Right atrium auricular region (tissue), 2 donors: ENCODE measurements at regions not wholly inside any gene's neighbourhood (a gene's known extent, or its start where the extent isn't known, plus 50 kb on each side); places are given as distances from the start of the nearest gene placed in this dataset.

Experiments
- DNase-seq: peaks from one replicate; pipeline ENCODE4 v3.0.0-alpha.2; 2019; ENCODE audit warnings: low spot score
- H3K27ac ChIP-seq, 2 donors: fragments of 200-600 bp; sonication (generic); 1 replicate in 1 of 2; 2 replicates in 1 of 2; pipeline ENCODE4 v1.5.1; 2016 to 2019
- H3K27me3 ChIP-seq, 2 donors: fragments of 200-600 bp; sonication (generic); one replicate each; pipeline versions ENCODE4 v1.5.1 to v1.6.0; 2017 to 2019
- H3K36me3 ChIP-seq: fragments of 200-600 bp; sonication (generic); one replicate; pipeline ENCODE4 v1.5.1; 2016
- H3K4me1 ChIP-seq, 2 donors: fragments of 200-600 bp; sonication (generic); one replicate each; pipeline versions ENCODE4 v1.5.1 to v1.6.0; 2017 to 2019
- H3K4me3 ChIP-seq, 2 donors: fragments of 200-600 bp; sonication (generic); 1 replicate in 1 of 2; 2 replicates in 1 of 2; pipeline ENCODE4 v1.5.1; 2017 to 2019; ENCODE audit warnings: mild to moderate bottlenecking in 1 of 2, moderate library complexity in 1 of 2
- H3K9me3 ChIP-seq, 2 donors: fragments of 200-600 bp; sonication (generic); one replicate each; pipeline ENCODE4 v1.5.1; 2019
- TF ChIP-seq, protein P1 (sequence below), 2 donors: fragments of 200-600 bp; sonication (generic); IDR thresholded peaks; one replicate each; pipeline ENCODE4 v1.5.1; 2019; ENCODE audit warnings: antibody characterized with exemption in 2 of 2

GRCh38 chr11:80085563-80085962 lies 644.7 kb upstream of the TENM4 start:
- H3K4me3 ChIP-seq = no peak overlapping the region
- DNase-seq = no peak
- H3K27ac ChIP-seq = no peak overlapping the region
- no peaks in the 10 kb centered on the region for H3K9me3 ChIP-seq
- TF ChIP-seq, protein P1, sequence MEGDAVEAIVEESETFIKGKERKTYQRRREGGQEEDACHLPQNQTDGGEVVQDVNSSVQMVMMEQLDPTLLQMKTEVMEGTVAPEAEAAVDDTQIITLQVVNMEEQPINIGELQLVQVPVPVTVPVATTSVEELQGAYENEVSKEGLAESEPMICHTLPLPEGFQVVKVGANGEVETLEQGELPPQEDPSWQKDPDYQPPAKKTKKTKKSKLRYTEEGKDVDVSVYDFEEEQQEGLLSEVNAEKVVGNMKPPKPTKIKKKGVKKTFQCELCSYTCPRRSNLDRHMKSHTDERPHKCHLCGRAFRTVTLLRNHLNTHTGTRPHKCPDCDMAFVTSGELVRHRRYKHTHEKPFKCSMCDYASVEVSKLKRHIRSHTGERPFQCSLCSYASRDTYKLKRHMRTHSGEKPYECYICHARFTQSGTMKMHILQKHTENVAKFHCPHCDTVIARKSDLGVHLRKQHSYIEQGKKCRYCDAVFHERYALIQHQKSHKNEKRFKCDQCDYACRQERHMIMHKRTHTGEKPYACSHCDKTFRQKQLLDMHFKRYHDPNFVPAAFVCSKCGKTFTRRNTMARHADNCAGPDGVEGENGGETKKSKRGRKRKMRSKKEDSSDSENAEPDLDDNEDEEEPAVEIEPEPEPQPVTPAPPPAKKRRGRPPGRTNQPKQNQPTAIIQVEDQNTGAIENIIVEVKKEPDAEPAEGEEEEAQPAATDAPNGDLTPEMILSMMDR (IDR thresholded peaks at IDR 0.05) = no peak
- no peaks in the 10 kb centered on the region for H3K4me1 ChIP-seq
- H3K36me3 ChIP-seq = no peaks in the 10 kb centered on the region
- no peaks in the 10 kb centered on the region for H3K27me3 ChIP-seq

- no peaks in the 10 kb centered on the region for H3K4me1 ChIP-seq
- DNase-seq = no peak
- H3K9me3 ChIP-seq = no peaks in the 10 kb centered on the region
- no peaks in the 10 kb centered on the region for H3K36me3 ChIP-seq
- no peak overlapping the region for H3K4me3 ChIP-seq
- H3K27me3 ChIP-seq = no peaks in the 10 kb centered on the region
- no peak overlapping the region for H3K27ac ChIP-seq
- TF ChIP-seq, protein P1 (IDR thresholded peaks at IDR 0.05) = no peak
Observed at GRCh38 chr11:80084608-80085007, 643.8 kb upstream of the TENM4 start.

- no peaks in the 10 kb centered on the region for H3K27me3 ChIP-seq
- no peaks in the 10 kb centered on the region for H3K9me3 ChIP-seq
- no peaks in the 10 kb centered on the region for H3K4me1 ChIP-seq
- no peak overlapping the region for H3K27ac ChIP-seq
- no peak overlapping the region for H3K4me3 ChIP-seq
- no peak for DNase-seq
- TF ChIP-seq, protein P1 (IDR thresholded peaks at IDR 0.05) = no peak
- H3K36me3 ChIP-seq = no peaks in the 10 kb centered on the region
Observed at GRCh38 chr11:80083531-80083951, 642.7 kb upstream of the TENM4 start.

GRCh38 chr11:80082406-80082805 lies 641.6 kb upstream of the TENM4 start:
- H3K27me3 ChIP-seq = no peaks in the 10 kb centered on the region

GRCh38 chr11:80077113-80077512 lies 636.3 kb upstream of the TENM4 start:
- TF ChIP-seq, protein P1 (IDR thresholded peaks at IDR 0.05) = no peak
- Histone ChIP-seq H3K9me3 (no peaks in the 10 kb centered on the region), H3K27ac (no peak overlapping the region), H3K4me1 (no peaks in the 10 kb centered on the region), H3K36me3 (no peaks in the 10 kb centered on the region), H3K4me3 (no peak overlapping the region), H3K27me3 (no peaks in the 10 kb centered on the region)
- no peak for DNase-seq

More at GRCh38 chr11:80082406-80082805, 641.6 kb upstream of the TENM4 start:
- Histone ChIP-seq H3K9me3 (no peaks in the 10 kb centered on the region), H3K36me3 (no peaks in the 10 kb centered on the region), H3K27ac (no peak overlapping the region), H3K4me3 (no peak overlapping the region), H3K4me1 (no peaks in the 10 kb centered on the region)
- TF ChIP-seq, protein P1 (IDR thresholded peaks at IDR 0.05) = no peak
- DNase-seq = no peak

GRCh38 chr11:80074837-80075236 lies 634.0 kb upstream of the TENM4 start:
- no peaks in the 10 kb centered on the region for H3K9me3 ChIP-seq
- DNase-seq = no peak
- TF ChIP-seq, protein P1 (IDR thresholded peaks at IDR 0.05) = no peak
- H3K27me3 ChIP-seq = no peaks in the 10 kb centered on the region
- H3K4me3 ChIP-seq = no peak overlapping the region
- no peaks in the 10 kb centered on the region for H3K36me3 ChIP-seq
- H3K27ac ChIP-seq = no peak overlapping the region
- no peaks in the 10 kb centered on the region for H3K4me1 ChIP-seq
